ENCODE measurements at regions not wholly inside any gene's neighbourhood (a gene's known extent, or its start where the extent isn't known, plus 50 kb on each side); places are given as distances from the start of the nearest gene placed in this dataset.

- TF ChIP-seq MYNN (CRISPR knock-in tag; IDR thresholded peaks at IDR 0.05; ENCODE audit: low read depth) (no peak), NCOR1 (IDR thresholded peaks at IDR 0.05; ENCODE audit: borderline replicate concordance, low read length) (peak; percentile 94; the same call in 1 of the 2 replicates), SNAPC2 (CRISPR knock-in tag; IDR thresholded peaks at IDR 0.05) (peak; percentile 95; the same call in 1 of the 2 replicates), ZSCAN5A (CRISPR knock-in tag; IDR thresholded peaks at IDR 0.05; ENCODE audit: borderline replicate concordance) (peak; percentile 91), SOX13 (IDR thresholded peaks at IDR 0.05) (peak; percentile 100), SOX13 (CRISPR knock-in tag; conservative IDR thresholded peaks at IDR 0.05 in 1 of 2, IDR thresholded peaks at IDR 0.05 in 1 of 2) (peak in 1 of 2 experiments; percentile 100; a peak in 2 of 4 replicates), RXRA (CRISPR knock-in tag; IDR thresholded peaks at IDR 0.05) (peak; percentile 87; the same call in 1 of the 2 replicates), AFF4 (CRISPR knock-in tag; IDR thresholded peaks at IDR 0.05) (no peak), FOXA1 (IDR thresholded peaks at IDR 0.05) (peak; percentile 82), FOXA1 (CRISPR knock-in tag; IDR thresholded peaks at IDR 0.05) (peak; percentile 98), KLF16 (CRISPR knock-in tag; IDR thresholded peaks at IDR 0.05) (peak in 1 of 2 experiments; percentile 86; a peak in 2 of 4 replicates), ZNF713 (CRISPR knock-in tag; IDR thresholded peaks at IDR 0.05) (peak; percentile 91; the same call in 1 of the 2 replicates), TFDP1 (CRISPR knock-in tag; IDR thresholded peaks at IDR 0.05; ENCODE audit: borderline replicate concordance) (0 out of 2 replicates have a peak, but pooled peaks have one; percentile 27), ATF3 (CRISPR knock-in tag; IDR thresholded peaks at IDR 0.05) (peak; percentile 75; the same call in 1 of the 2 replicates), ZNF430 (CRISPR knock-in tag; IDR thresholded peaks at IDR 0.05) (peak; percentile 79; the same call in 1 of the 2 replicates), ZNF878 (CRISPR knock-in tag; IDR thresholded peaks at IDR 0.05) (peak; percentile 94; the same call in 1 of the 2 replicates), MXI1 (IDR thresholded peaks at IDR 0.05; ENCODE audit: borderline replicate concordance, low read depth, low read length) (no peak; the same call in 2 of the 3 replicates), MAFF (IDR thresholded peaks at IDR 0.05; ENCODE audit: low read depth, low read length) (no peak)
Measured at GRCh38 chr14:34023824-34024767, 73.2 kb upstream of the EGLN3 start (continued).

Data from HepG2 (cell line).